Heart left ventricle (tissue), 16 donors: ENCODE measurements at regions not wholly inside any gene's neighbourhood (a gene's known extent, or its start where the extent isn't known, plus 50 kb on each side); places are given as distances from the start of the nearest gene placed in this dataset.

ENCODE experiments used
- ATAC-seq, 4 donors: fragments of 200-7000 bp; cut with Tn5 transposase; one replicate each; pipeline ENCODE4 v1.9.1; 2020 to 2022; ENCODE audit warnings: moderate library complexity in 4 of 4, mild to moderate bottlenecking in 3 of 4, moderate number of reproducible peaks in 1 of 4
- DNase-seq, 5 donors: peaks; one replicate each; pipeline ENCODE4 v3.0.0-alpha.2; 2020
- H3K27ac ChIP-seq, 12 donors: fragments of 200-600 bp; sonication (generic) in 4 of 12; one replicate each; pipeline versions ENCODE4 v1.5.0 to v1.8.0; 2016 to 2022; ENCODE audit warnings: mild to moderate bottlenecking in 2 of 12
- H3K27me3 ChIP-seq, 9 donors: fragments of 200-600 bp; sonication (generic) in 2 of 9; one replicate each; pipeline versions ENCODE4 v1.5.1 to v1.8.0; 2016 to 2022; ENCODE audit warnings: mild to moderate bottlenecking in 3 of 9
- H3K36me3 ChIP-seq, 9 donors: fragments of 200-600 bp; sonication (generic) in 2 of 9; one replicate each; pipeline versions ENCODE4 v1.5.0 to v1.8.0; 2018 to 2022; ENCODE audit warnings: mild to moderate bottlenecking in 2 of 9
- H3K4me1 ChIP-seq, 12 donors: fragments of 200-600 bp; sonication (generic) in 4 of 12; one replicate each; pipeline versions ENCODE4 v1.5.0 to v1.8.0; 2016 to 2022; ENCODE audit warnings: mild to moderate bottlenecking in 3 of 12
- H3K4me3 ChIP-seq, 12 donors: fragments of 200-600 bp; sonication (generic) in 4 of 12; one replicate each; pipeline versions ENCODE4 v1.5.0 to v1.8.0; 2017 to 2022; ENCODE audit warnings: mild to moderate bottlenecking in 9 of 12, moderate library complexity in 4 of 12
- H3K9me3 ChIP-seq, 12 donors: fragments of 200-600 bp; sonication (generic) in 4 of 12; one replicate each; pipeline versions ENCODE4 v1.5.0 to v1.8.0; 2016 to 2022; ENCODE audit warnings: mild to moderate bottlenecking in 1 of 12
- CTCF ChIP-seq, 12 donors: fragments of 200-600 bp; sonication (generic) in 4 of 12; IDR thresholded peaks; one replicate each; pipeline versions ENCODE4 v1.5.0 to v1.8.0; 2018 to 2022; ENCODE audit warnings: antibody characterized with exemption in 12 of 12, mild to moderate bottlenecking in 5 of 12
- POLR2A ChIP-seq, 2 donors: fragments of 450-650 bp; IDR thresholded peaks; one replicate each; pipeline ENCODE4 v1.6.1; 2017; ENCODE audit warnings: antibody characterized with exemption in 2 of 2, mild to moderate bottlenecking in 2 of 2, moderate library complexity in 2 of 2
- WGBS, 4 donors: extraction: QIAGEN DNeasy Blood & Tissue Kit in 2 of 4; methylation state at CpG; one replicate each; pipeline versions ENCODE4 v1.1.5 to v1.1.7; 2013 to 2018; 5-methylcytosine and 5-hydroxymethylcytosine counted together
- intact Hi-C, 10 donors: fragments of 100-400 bp; cut with DNase I; formaldehyde crosslinking; loops; one replicate each; pipeline versions ENCODE4 v1.11.1 to v1.14.2; 2022
- donor health status: ischemic (EF 13 %, LVEDD 7.1; RV severe dilation, severe dysfunction).
- donor health status: healthy with polysubstance abuse.
- donor health status: DM: no; HTN: yes; CAD: no.
- donor health status: DM: no; HTN: no; CAD: no.
- donor health status: ischemic (EF 25% LVEDD 6.9; RV normal size, moderate dysfunction).
- donor health status: ischemic (EF 25% LVEDD 5.7; RV mildly dilated, moderate dysfunction).
- donor health status: healthy.
- donor health status: DM: yes; HTN: yes; CAD: no.
- donor health status: ischemic (EF 35%, LVEDD 5.7; RV mildly dilated, moderate dysfunction).
- donor health status: nonischemic (EF 11% LVEDD 7.7; RV severe dilation, severe dysfunction).
- donor health status: DM: yes; HTN: yes; CAD: no.
- donor health status: PGD.
- donor health status: ischemic (EF 29% LVEDD 5.4; RV normal size, mild dysfunction).
- donor health status: nonischemic (EF 23%, LVEDD 6.1; RV moderate dilation, normal function).

DNA sequence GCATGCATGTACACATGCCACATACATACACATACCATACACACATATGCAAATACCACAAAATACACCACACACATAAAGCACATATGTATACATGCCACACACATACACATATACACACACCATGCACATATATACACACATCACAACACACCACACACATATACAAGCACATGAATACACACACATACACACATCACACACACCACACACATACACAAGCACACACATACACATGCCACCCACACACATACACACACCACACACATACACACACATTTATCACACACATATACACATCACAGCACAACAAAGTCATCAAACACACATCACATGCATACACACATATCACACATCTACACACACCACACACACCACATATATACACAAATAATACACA is 1108.5 kb downstream of the GALC start:
- no peak overlapping the region for H3K4me3 ChIP-seq
- no peaks in the 10 kb centered on the region for H3K27me3 ChIP-seq
- intact Hi-C loops = no loop called here
- no peak for ATAC-seq
- TF ChIP-seq POLR2A (IDR thresholded peaks at IDR 0.05) = no peak
- H3K36me3 ChIP-seq = no peaks in the 10 kb centered on the region
- H3K27ac ChIP-seq = no peak overlapping the region
- no peak for DNase-seq
- peaks cover 0 to 13% (median 0%) of the 10 kb centered on the region in 12 donors for H3K9me3 ChIP-seq
- H3K4me1 ChIP-seq = no peaks in the 10 kb centered on the region

DNA sequence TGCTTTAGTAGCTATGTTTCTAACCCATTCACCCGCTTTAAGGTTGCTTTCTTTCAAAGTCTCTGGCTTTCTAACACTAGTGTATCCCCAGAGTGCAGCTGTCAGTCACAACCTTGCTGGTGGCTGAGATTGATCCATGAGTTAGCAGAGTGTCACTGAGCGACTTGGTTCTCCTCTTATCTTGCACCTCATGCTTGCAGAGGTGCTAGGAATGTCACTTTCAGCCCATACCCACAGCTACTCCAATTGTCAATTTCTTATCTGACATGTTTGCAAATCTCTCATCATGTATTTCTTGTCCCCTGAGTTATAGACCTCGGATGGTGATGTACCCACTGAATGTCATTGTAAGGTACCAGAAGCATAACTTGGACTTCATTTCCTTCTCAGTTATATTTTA is 1110.2 kb downstream of the GALC start:
- TF ChIP-seq POLR2A (IDR thresholded peaks at IDR 0.05) (no peak), CTCF (IDR thresholded peaks at IDR 0.05) (no peak)
- peaks cover 0 to 10% (median 0%) of the 10 kb centered on the region in 12 donors for H3K9me3 ChIP-seq
- no peaks in the 10 kb centered on the region for H3K4me1 ChIP-seq
- H3K27ac ChIP-seq = no peak overlapping the region
- no peak for ATAC-seq
- DNase-seq = no peak
- H3K36me3 ChIP-seq = no peaks in the 10 kb centered on the region
- H3K4me3 ChIP-seq = no peak overlapping the region
- 33 to 47% (median 37%) methylated on average over 3 of the region's 3 CpGs for WGBS, 4 donors
- intact Hi-C loops = no loop called here
- H3K27me3 ChIP-seq = no peaks in the 10 kb centered on the region

GRCh38 chr14:86865934-86866333 is 1127.0 kb downstream of the GALC start:
- WGBS, 4 donors = 90 to 96% (median 93%) methylated on average over 3 of the region's 3 CpGs
- H3K27me3 ChIP-seq = no peaks in the 10 kb centered on the region
- intact Hi-C loops = no loop called here
- no peak for DNase-seq
- H3K4me1 ChIP-seq = no peaks in the 10 kb centered on the region
- H3K9me3 ChIP-seq = no peaks in the 10 kb centered on the region
- no peak overlapping the region for H3K27ac ChIP-seq
- H3K4me3 ChIP-seq = no peak overlapping the region
- H3K36me3 ChIP-seq = no peaks in the 10 kb centered on the region
- ATAC-seq = no peak
- TF ChIP-seq CTCF (IDR thresholded peaks at IDR 0.05) (no peak), POLR2A (IDR thresholded peaks at IDR 0.05) (no peak)

- Histone ChIP-seq H3K9me3 (no peaks in the 10 kb centered on the region), H3K36me3 (no peaks in the 10 kb centered on the region), H3K4me1 (no peaks in the 10 kb centered on the region), H3K27ac (no peak overlapping the region), H3K4me3 (no peak overlapping the region), H3K27me3 (no peaks in the 10 kb centered on the region)
- TF ChIP-seq CTCF (IDR thresholded peaks at IDR 0.05) (no peak), POLR2A (IDR thresholded peaks at IDR 0.05) (no peak)
- 64 to 73% (median 71%) methylated on average over 6 of the region's 6 CpGs for WGBS, 4 donors
- no peak for ATAC-seq
- intact Hi-C loops = no loop called here
- DNase-seq = no peak
Measured at GRCh38 chr14:86858591-86858990, 1134.4 kb downstream of the GALC start.

- DNase-seq = no peak
- Histone ChIP-seq H3K4me1 (no peaks in the 10 kb centered on the region), H3K4me3 (no peak overlapping the region), H3K9me3 (no peaks in the 10 kb centered on the region), H3K36me3 (no peaks in the 10 kb centered on the region), H3K27ac (no peak overlapping the region), H3K27me3 (no peaks in the 10 kb centered on the region)
- ATAC-seq = no peak
- intact Hi-C loops = no loop called here
- TF ChIP-seq POLR2A (IDR thresholded peaks at IDR 0.05) (no peak), CTCF (IDR thresholded peaks at IDR 0.05) (no peak)
- WGBS, 4 donors = 67 to 78% (median 73%) methylated on average over 3 of the region's 3 CpGs
Measured at GRCh38 chr14:86858031-86858430, 1135.0 kb downstream of the GALC start.
